PC-3 (cell line): ENCODE measurements at regions not wholly inside any gene's neighbourhood (a gene's known extent, or its start where the extent isn't known, plus 50 kb on each side); places are given as distances from the start of the nearest gene placed in this dataset.

Experiments
- EZH2 ChIP-seq: fragments of 300-600 bp; sonication (generic); IDR thresholded peaks from one replicate; pipeline ENCODE4 v1.6.1; 2017; ENCODE audit warnings: antibody characterized with exemption, mild to moderate bottlenecking, low read length; ENCODE audit not compliant: unreplicated experiment
- EZH2phosphoT487 ChIP-seq: fragments of 300-600 bp; sonication (generic); IDR thresholded peaks from 2 replicates; pipeline ENCODE4 v1.6.1; 2018; ENCODE audit warnings: mild to moderate bottlenecking, antibody characterized with exemption, low read length, borderline replicate concordance
- TF ChIP-seq, protein P1 (sequence below): fragments of 300-600 bp; sonication (generic); conservative IDR thresholded peaks from 2 replicates; pipeline ENCODE4 v1.5.1; 2017; ENCODE audit warnings: antibody characterized with exemption, low read depth, mild to moderate bottlenecking, low read length

DNA sequence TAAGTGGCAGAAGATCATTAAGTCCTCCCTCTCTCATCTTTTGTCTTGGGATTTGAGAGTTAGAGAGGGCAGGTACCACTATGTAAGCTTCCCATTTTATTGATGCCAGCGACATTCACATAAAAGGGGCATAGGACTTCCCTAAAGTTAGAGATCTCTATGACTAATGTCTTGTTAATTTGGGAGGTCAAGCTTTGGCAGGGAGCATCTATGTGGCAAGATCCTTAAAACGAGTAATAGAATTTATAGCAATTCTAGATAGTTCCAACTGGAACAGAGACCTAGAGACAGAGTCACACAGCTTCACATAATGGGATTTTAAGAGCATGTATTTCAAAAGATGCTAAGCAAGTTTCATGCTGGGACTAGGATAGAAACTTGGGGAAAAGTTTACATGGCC lies 308.0 kb downstream of the MAP2K6 start:
- no peak for TF ChIP-seq EZH2phosphoT487
- TF ChIP-seq, protein P1, sequence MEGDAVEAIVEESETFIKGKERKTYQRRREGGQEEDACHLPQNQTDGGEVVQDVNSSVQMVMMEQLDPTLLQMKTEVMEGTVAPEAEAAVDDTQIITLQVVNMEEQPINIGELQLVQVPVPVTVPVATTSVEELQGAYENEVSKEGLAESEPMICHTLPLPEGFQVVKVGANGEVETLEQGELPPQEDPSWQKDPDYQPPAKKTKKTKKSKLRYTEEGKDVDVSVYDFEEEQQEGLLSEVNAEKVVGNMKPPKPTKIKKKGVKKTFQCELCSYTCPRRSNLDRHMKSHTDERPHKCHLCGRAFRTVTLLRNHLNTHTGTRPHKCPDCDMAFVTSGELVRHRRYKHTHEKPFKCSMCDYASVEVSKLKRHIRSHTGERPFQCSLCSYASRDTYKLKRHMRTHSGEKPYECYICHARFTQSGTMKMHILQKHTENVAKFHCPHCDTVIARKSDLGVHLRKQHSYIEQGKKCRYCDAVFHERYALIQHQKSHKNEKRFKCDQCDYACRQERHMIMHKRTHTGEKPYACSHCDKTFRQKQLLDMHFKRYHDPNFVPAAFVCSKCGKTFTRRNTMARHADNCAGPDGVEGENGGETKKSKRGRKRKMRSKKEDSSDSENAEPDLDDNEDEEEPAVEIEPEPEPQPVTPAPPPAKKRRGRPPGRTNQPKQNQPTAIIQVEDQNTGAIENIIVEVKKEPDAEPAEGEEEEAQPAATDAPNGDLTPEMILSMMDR = no peak
- no peak for TF ChIP-seq EZH2
